ENCODE measurements at regions not wholly inside any gene's neighbourhood (a gene's known extent, or its start where the extent isn't known, plus 50 kb on each side); places are given as distances from the start of the nearest gene placed in this dataset.

GRCh38 chr13:105670179-105670990 lies 865.1 kb downstream of the EFNB2 start:
- Histone ChIP-seq H3K9ac (ENCODE audit: low read depth, low read length) (no peak overlapping the region), H3K14ac (replicated peaks; ENCODE audit: low read depth, low read length) (no peak overlapping the region), H4K8ac (ENCODE audit: low read depth in 2 of 2, low read length in 2 of 2) (no peak overlapping the region), H3K23ac (ENCODE audit: low read depth, low read length) (no peak overlapping the region), H3K4me3 (ENCODE audit: insufficient read depth, low read depth, low read length) (no peak overlapping the region), H4K5ac (ENCODE audit: low read depth, low read length) (no peak overlapping the region), H3K36me3 (ENCODE audit: control insufficient read depth, insufficient read depth, low read length) (no peaks in the 10 kb centered on the region), H3K9me3 (ENCODE audit: control insufficient read depth, insufficient read depth, low read length) (no peaks in the 10 kb centered on the region), H2BK20ac (ENCODE audit: low read depth, low read length) (no peak overlapping the region), H4K91ac (ENCODE audit: insufficient read depth, low read depth, low read length) (no peak overlapping the region), H4K20me1 (ENCODE audit: insufficient read depth, low read length) (no peaks in the 10 kb centered on the region), H2AFZ (replicated peaks; ENCODE audit: low read length, poor library complexity) (no peak overlapping the region), H3K9me1 (ENCODE audit: insufficient read depth, low read length) (no peaks in the 10 kb centered on the region), H3K27me3 (ENCODE audit: control insufficient read depth, insufficient read depth, low read length) (no peaks in the 10 kb centered on the region), H2BK15ac (ENCODE audit: low read depth, low read length) (no peak overlapping the region), H2AK5ac (ENCODE audit: low read depth, low read length) (no peak overlapping the region), H3K18ac (ENCODE audit: low read depth, low read length) (no peak overlapping the region), H3K79me1 (ENCODE audit: low read depth in 1 of 2, low read length in 2 of 2) (no peaks in the 10 kb centered on the region), H2BK5ac (ENCODE audit: low read depth, low read length, poor library complexity, severe bottlenecking) (no peak overlapping the region), H3K4me2 (ENCODE audit: low read depth, low read length) (no peak overlapping the region), H3K4me1 (ENCODE audit: control insufficient read depth, insufficient read depth, low read length) (no peaks in the 10 kb centered on the region), H2BK120ac (ENCODE audit: low read depth, low read length) (no peak overlapping the region), H3K56ac (ENCODE audit: extremely low read depth, insufficient read depth, low read length) (no peak overlapping the region), H3K4ac (ENCODE audit: low read depth, low read length) (no peak overlapping the region), H2AK9ac (replicated peaks; ENCODE audit: low read depth, low read length, poor library complexity) (no peak overlapping the region), H3K27ac (ENCODE audit: insufficient read depth, low read length) (no peak overlapping the region)
- TF ChIP-seq RAD21 (IDR thresholded peaks at IDR 0.05; ENCODE audit: low read length) = no peak
- no peak for TF ChIP-seq RCOR1 (IDR thresholded peaks at IDR 0.05; ENCODE audit: insufficient replicate concordance, low read length)
- no peak for TF ChIP-seq MXI1 (IDR thresholded peaks at IDR 0.05; ENCODE audit: borderline replicate concordance, low read depth, low read length)
- TF ChIP-seq MAZ (IDR thresholded peaks at IDR 0.05; ENCODE audit: borderline replicate concordance, low read depth, low read length) = no peak
- TF ChIP-seq RFX5 (IDR thresholded peaks at IDR 0.05; ENCODE audit: low read depth, low read length) = no peak
- no peak for TF ChIP-seq NFE2L2 (IDR thresholded peaks at IDR 0.05; ENCODE audit: low read depth, low read length)
- ATAC-seq (ENCODE audit: low read depth) (no peak), DNase-seq (no peak)
- ChIA-PET POLR2A (ENCODE audit: unreplicated experiment) (no interaction called here), CTCF (interaction anchor here (0.6 kb wide), 1 partner anchor 39 kb away, joined by 3 read pairs; no protein-coding TSS in a partner anchor)
- dilution Hi-C loops (cut with HindIII; ENCODE audit: low sequenced_read_pairs, unreplicated experiment) = no loop called here
- no TSS peak for BruUV-seq (replicated peaks)
- no CpG with 5 or more reads among the region's 3 CpGs for WGBS, 2 experiments (ENCODE audit: extremely low coverage in 2 of 2, insufficient read length in 1 of 2)
- in situ Hi-C loops (cut with MboI; ENCODE audit: low sequenced_read_pairs) = no loop called here
- intact Hi-C loops (cut with micrococcal nuclease) = no loop called here

Measured in IMR-90 (cell line).